Thyroid gland (tissue), 4 donors: ENCODE measurements at regions not wholly inside any gene's neighbourhood (a gene's known extent, or its start where the extent isn't known, plus 50 kb on each side); places are given as distances from the start of the nearest gene placed in this dataset.
"Not testable (repeated sequence)": the region's sequence is repeated elsewhere in the genome, so short reads cannot be mapped to it uniquely, and the experiment has no call there.

Experiments
- POLR2A ChIP-seq, 2 donors: fragments of 450-650 bp; IDR thresholded peaks; one replicate each; pipeline ENCODE4 v1.6.1; 2017; ENCODE audit warnings: antibody characterized with exemption in 2 of 2, mild to moderate bottlenecking in 2 of 2, moderate library complexity in 1 of 2
- TF ChIP-seq, protein P1 (sequence below), 6 experiments: fragments of 200-600 bp in 3 of 6; fragments of 450-650 bp in 3 of 6; sonication (generic) in 3 of 6; IDR thresholded peaks; one replicate each; pipeline ENCODE4 v1.5.1; 2016 to 2019; ENCODE audit warnings: antibody characterized with exemption in 6 of 6, mild to moderate bottlenecking in 2 of 6, inconsistent platforms in 1 of 6, moderate library complexity in 1 of 6

DNA sequence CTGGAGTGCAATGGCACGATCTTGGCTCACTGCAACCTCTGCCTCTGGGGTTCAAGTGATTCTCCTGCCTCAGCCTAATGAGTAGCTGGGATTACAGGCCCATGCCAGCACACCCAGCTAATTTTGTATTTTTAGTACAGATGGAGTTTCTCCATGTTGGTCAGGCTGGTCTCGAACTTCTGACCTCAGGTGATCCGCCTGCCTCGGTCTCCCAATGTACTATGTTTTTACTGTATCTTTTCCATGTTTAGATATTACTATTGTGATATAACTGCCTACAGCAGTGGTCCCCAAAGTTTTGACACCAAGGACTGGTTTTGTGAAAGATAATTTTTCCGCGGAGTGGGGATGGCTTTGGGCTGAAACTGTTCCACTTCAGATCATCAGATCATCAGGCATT, 187.0 kb upstream of the TPTE start:
- TF ChIP-seq POLR2A (IDR thresholded peaks at IDR 0.05) = not testable (repeated sequence)
- TF ChIP-seq, protein P1, sequence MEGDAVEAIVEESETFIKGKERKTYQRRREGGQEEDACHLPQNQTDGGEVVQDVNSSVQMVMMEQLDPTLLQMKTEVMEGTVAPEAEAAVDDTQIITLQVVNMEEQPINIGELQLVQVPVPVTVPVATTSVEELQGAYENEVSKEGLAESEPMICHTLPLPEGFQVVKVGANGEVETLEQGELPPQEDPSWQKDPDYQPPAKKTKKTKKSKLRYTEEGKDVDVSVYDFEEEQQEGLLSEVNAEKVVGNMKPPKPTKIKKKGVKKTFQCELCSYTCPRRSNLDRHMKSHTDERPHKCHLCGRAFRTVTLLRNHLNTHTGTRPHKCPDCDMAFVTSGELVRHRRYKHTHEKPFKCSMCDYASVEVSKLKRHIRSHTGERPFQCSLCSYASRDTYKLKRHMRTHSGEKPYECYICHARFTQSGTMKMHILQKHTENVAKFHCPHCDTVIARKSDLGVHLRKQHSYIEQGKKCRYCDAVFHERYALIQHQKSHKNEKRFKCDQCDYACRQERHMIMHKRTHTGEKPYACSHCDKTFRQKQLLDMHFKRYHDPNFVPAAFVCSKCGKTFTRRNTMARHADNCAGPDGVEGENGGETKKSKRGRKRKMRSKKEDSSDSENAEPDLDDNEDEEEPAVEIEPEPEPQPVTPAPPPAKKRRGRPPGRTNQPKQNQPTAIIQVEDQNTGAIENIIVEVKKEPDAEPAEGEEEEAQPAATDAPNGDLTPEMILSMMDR (IDR thresholded peaks at IDR 0.05) = not testable (repeated sequence)
